Type B pancreatic cell (in vitro differentiated cells): ENCODE measurements at regions not wholly inside any gene's neighbourhood (a gene's known extent, or its start where the extent isn't known, plus 50 kb on each side); places are given as distances from the start of the nearest gene placed in this dataset.
"Not testable (repeated sequence)": the region's sequence is repeated elsewhere in the genome, so short reads cannot be mapped to it uniquely, and the experiment has no call there.

Experiments
- DNase-seq: peaks from one replicate; pipeline ENCODE4 v3.0.0; 2021; ENCODE audit warnings: mixed read lengths; ENCODE audit not compliant: unreplicated experiment; ENCODE audit errors: extremely low spot score
- H3K27ac Mint-ChIP-seq: 2 replicates; pipeline ENCODE4 v1.8.0; 2021; ENCODE audit warnings: mild to moderate bottlenecking, mixed read lengths
- H3K27me3 Mint-ChIP-seq: 2 replicates; pipeline ENCODE4 v1.8.0; 2021; ENCODE audit warnings: mixed read lengths
- H3K36me3 Mint-ChIP-seq: 2 replicates; pipeline ENCODE4 v1.8.0; 2021; ENCODE audit warnings: mixed read lengths
- H3K4me1 Mint-ChIP-seq: one replicate; pipeline ENCODE4 v1.8.0; 2021; ENCODE audit warnings: mixed read lengths; ENCODE audit not compliant: unreplicated experiment
- H3K4me3 Mint-ChIP-seq: 2 replicates; pipeline ENCODE4 v1.8.0; 2021; ENCODE audit warnings: mild to moderate bottlenecking, mixed read lengths
- H3K9me3 Mint-ChIP-seq: 2 replicates; pipeline ENCODE4 v1.8.0; 2021; ENCODE audit warnings: mixed read lengths
- CTCF ChIP-seq: fragments of 200-600 bp; sonication (generic); conservative IDR thresholded peaks from 2 replicates; pipeline ENCODE4 v1.5.0; 2021; ENCODE audit warnings: antibody characterized with exemption, mild to moderate bottlenecking

DNA sequence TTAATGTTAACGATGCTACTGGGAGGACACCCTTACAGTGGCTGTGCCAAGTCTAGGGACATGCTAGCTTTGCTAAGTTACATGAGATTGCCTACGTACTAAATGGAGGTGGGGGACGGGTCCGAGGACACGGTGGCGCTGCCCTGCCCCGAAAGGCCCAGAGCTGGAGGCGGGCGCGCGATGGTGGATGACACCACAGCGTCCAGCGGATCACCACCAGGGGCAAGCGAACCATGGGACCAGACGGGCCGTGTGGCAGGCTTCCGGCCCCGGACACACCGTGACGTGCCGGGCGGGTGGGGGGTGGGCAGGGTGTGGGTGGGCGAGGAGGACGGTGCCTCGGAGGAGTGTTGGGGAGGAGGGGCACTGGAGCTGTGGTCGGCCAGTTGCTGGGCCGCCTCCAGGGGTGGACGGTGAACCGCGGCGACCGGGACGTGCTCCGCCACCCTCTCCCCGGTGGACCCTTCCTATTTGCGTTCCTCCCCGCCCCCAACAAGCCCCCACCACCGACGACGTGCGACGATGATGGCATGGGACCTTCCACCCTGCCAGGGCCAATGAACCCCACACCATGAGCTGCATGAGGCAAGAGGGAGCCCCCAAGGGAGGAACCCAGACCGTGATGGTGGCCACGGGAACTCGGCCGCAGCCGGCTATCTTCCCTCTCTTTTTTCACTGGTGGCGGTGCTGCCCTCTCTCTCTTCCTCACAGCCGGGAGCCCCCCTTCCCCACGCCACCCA lies 773.3 kb upstream of the DEFB115 start:
- H3K27me3 Mint-ChIP-seq: no peaks in the 10 kb centered on the region
- no peak overlapping the region for H3K4me3 Mint-ChIP-seq
- no peaks in the 10 kb centered on the region for H3K36me3 Mint-ChIP-seq
- no peaks in the 10 kb centered on the region for H3K9me3 Mint-ChIP-seq
- peak; percentile 59 for DNase-seq
- no peak for TF ChIP-seq CTCF
- H3K4me1 Mint-ChIP-seq: no peaks in the 10 kb centered on the region
- no peak overlapping the region for H3K27ac Mint-ChIP-seq

DNA sequence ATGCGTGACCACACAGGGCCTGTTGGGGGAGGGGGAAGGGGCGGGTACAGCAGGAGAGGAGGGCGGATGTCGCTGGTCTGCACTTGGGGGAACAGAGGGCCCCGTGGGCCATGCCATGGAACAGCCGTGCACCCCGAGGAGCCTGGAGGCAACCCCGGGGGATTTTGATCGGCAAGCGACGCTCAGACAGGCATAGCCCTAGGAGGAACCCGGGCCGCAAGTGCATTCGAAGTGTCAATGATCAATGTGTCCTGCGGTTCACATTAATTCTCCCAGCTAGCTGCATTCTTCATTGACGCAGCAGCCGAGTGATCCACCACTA lies 772.8 kb upstream of the DEFB115 start:
- Mint-ChIP-seq H3K4me1 (no peaks in the 10 kb centered on the region), H3K27me3 (no peaks in the 10 kb centered on the region), H3K27ac (no peak overlapping the region), H3K36me3 (no peaks in the 10 kb centered on the region), H3K9me3 (no peaks in the 10 kb centered on the region), H3K4me3 (no peak overlapping the region)
- TF ChIP-seq CTCF: no peak
- DNase-seq: no peak

DNA sequence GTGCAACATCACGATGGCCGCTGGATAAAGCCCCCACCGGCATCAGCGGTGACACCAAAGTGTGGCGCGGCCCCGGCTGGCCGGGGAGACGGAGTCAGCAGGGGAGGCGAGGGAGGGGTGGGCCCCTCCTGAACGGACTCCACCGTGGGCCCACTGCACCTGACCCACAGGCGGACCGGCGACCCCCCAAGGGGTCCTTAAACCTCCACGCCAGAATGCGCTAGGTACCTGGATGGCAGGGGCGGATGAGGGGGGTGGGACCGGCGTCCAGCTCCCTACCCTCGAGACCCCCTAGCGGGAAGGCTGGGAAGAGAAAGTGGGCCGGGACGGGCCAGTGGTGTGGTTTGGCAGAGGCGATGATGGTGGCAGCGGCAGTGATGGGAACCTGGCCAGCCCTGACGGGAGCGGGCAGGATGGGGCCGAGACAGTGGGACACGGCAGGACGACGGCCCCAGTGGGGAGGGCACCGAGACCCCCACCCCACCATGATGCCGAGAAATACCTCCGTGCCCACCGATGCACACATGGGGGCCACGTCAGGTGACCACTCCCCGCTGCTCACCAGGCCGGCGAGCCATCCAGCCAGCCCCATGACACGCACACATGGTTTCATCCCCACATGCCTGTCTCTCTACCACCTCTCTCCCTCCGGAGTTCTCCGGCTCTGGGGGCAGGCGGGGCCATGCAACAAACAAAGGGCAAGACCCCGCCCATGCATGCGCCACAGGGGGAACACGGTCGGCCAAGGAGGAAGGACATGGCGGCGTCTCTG lies 771.9 kb upstream of the DEFB115 start:
- DNase-seq: peak; percentile 60
- Mint-ChIP-seq H3K36me3 (no peaks in the 10 kb centered on the region), H3K27ac (no peak overlapping the region), H3K4me3 (no peak overlapping the region), H3K4me1 (no peaks in the 10 kb centered on the region), H3K9me3 (no peaks in the 10 kb centered on the region), H3K27me3 (no peaks in the 10 kb centered on the region)
- TF ChIP-seq CTCF: no peak

DNA sequence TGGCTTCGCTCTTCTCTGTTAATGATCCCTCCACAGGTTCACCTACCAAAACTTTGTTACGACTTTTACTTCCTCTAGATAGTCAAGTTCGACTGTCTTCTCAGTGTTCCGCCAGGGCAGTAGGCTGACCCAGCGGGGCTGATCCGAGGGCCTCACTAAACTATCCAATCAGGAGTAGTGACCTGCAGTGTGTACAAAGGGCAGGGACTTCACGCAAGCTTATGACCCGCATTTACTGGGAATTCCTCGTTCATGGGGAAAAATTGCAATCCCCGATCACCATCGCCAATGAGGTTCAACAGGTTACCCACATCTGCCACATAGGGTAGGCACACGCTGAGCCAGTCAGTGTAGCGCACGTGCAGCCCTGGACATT lies 771.4 kb upstream of the DEFB115 start:
- DNase-seq: no peak
- no peak overlapping the region for H3K27ac Mint-ChIP-seq
- no peak for TF ChIP-seq CTCF
- no peak overlapping the region for H3K4me3 Mint-ChIP-seq
- H3K4me1 Mint-ChIP-seq: no peaks in the 10 kb centered on the region
- H3K36me3 Mint-ChIP-seq: no peaks in the 10 kb centered on the region
- no peaks in the 10 kb centered on the region for H3K27me3 Mint-ChIP-seq
- H3K9me3 Mint-ChIP-seq: no peaks in the 10 kb centered on the region

GRCh38 chr20:30487461-30487860 lies 770.0 kb upstream of the DEFB115 start:
- not testable (repeated sequence) for DNase-seq, H3K9me3 Mint-ChIP-seq, H3K4me1 Mint-ChIP-seq, H3K36me3 Mint-ChIP-seq, H3K27ac Mint-ChIP-seq, H3K27me3 Mint-ChIP-seq, H3K4me3 Mint-ChIP-seq
